HG03045 (cell line): ENCODE measurements at regions not wholly inside any gene's neighbourhood (a gene's known extent, or its start where the extent isn't known, plus 50 kb on each side); places are given as distances from the start of the nearest gene placed in this dataset.
"Not testable (repeated sequence)": the region's sequence is repeated elsewhere in the genome, so short reads cannot be mapped to it uniquely, and the experiment has no call there.

Experiments used
- ATAC-seq: cut with Tn5 transposase; IDR thresholded peaks from one replicate; pipeline ENCODE4 v1.9.1; 2021; ENCODE audit warnings: mild to moderate bottlenecking, moderate library complexity; ENCODE audit not compliant: unreplicated experiment

GRCh38 chr6:97449444-97449966, 166.5 kb upstream of the MMS22L start:
- no peak for ATAC-seq

DNA sequence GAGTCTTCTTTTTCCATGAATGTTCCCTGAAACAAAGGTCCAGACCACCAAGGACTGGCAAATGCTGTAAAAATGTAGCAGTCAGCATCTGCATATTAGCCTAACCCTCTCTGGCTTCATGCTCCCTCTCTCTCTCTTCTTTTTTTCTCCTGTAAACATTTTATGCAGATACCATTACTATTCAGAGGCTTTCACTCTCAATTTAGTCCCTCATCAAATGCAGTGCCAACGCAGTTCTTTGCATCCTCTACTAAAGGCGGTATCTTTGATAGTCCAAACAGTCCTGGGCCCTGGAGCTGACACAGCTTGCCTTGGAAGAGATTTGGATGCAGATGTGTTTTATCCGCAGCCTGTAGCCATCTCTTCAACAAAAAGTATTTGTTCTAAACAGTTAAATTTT, 167.1 kb upstream of the MMS22L start:
- ATAC-seq: no peak

DNA sequence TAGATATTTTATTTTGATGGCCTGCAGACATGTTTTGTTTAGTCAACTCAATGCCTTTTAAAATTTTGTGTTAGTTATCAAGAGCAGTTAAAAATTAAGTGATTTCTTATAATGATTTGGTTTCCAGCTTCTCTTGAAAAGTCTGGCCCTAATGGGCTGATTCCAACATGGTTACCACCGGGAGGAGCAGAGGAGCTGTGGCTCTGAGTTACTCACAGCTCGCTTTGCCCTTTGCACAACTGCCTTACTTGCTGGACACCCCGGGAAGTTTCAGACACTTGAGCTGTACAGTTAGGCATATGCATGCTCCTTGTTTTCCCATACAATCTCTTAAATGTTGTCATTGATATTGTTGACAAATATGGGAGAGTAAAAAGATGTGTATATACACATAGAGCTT, 173.1 kb upstream of the MMS22L start:
- ATAC-seq: no peak

- no peak for ATAC-seq
Observed at GRCh38 chr6:97459535-97459934, 176.5 kb upstream of the MMS22L start.

DNA sequence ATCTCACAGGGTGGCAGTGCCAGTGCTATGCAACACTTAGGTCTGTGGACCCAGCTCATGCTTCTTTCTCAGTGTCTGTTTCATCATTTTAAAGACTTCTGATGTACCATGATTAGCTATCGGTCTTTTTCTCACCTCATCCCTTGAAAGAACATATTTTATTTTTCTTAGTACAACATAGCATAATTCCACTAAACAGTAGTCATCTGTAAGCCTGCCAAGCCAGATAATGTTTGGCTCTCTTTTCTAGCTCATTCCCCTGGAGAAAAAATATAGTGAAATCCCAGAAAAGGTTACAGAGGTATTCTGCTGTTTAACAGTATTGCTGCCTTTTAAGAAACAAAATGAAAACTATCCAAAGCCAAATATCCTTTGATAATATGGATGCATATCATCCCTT, 177.0 kb upstream of the MMS22L start:
- no peak for ATAC-seq

GRCh38 chr6:97460394-97461080, 177.5 kb upstream of the MMS22L start:
- no peak for ATAC-seq

GRCh38 chr6:97461218-97461617, 178.2 kb upstream of the MMS22L start:
- no peak for ATAC-seq

GRCh38 chr6:97462031-97462430, 179.0 kb upstream of the MMS22L start:
- no peak for ATAC-seq

DNA sequence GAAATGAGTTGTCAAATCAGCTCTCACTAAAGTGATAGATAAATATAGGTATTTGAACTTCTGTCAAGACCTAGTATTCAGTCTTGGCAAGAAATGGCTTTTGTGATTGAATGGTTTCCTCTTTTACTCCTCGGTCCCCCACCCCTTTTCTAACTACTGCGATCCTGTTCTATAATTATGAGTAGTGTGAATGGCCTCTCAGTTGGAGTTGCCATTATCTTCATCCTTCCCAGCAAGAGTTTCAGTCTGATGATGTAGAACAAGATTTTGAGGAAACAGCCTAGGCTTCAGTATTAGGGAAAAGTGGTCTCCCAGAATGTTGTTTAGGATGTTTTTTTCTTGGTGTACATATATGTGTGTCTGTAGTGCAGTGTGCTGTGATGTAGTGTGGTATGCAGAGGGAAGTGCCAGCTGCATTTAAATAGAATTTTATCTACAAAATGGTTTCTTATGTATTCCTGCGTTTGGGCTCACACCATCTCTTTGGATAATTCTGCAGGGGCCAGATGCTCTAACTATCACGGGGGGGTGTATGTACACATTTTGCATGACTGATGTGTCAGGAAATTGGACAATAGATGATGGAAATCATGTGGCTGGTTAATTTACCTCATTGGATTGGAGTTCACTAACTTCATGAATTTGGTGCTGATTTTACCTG, 180.1 kb upstream of the MMS22L start:
- ATAC-seq: no peak

DNA sequence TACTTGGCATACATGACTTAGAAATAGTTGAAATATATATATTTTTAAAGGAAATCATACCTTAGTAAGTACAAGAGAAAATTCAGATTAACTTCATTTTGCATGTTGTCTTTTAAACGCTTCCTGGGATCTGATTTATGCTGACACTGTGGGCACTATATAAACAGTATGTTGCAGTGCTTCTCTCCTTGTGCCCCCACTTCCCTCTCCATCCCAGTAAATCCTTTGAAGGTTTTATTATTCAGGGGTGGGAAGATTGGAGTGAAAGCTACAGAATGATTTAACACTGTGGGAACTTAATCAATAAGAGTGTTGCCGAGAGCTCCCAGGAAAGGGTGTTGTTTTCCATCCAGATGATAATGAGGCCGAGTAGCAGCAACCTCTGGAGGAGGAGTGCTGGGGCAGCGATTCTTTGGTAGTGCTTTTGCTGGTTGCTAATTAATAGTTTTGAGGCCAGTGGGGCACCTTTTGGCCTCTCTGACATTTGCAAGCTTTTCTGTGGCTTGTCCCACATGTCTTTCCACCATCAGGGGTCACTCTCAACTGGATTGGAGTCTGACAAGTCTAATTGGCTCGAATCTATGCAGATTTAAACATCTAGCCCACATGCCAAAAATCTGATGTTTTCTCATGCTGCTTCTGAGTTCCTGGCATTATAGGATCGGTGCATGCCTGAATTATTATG, 183.0 kb upstream of the MMS22L start:
- ATAC-seq: no peak

GRCh38 chr6:97468981-97469380, 186.0 kb upstream of the MMS22L start:
- no peak for ATAC-seq

GRCh38 chr6:97469451-97469850, 186.4 kb upstream of the MMS22L start:
- ATAC-seq: no peak

GRCh38 chr6:97470322-97470721, 187.3 kb upstream of the MMS22L start:
- ATAC-seq: no peak

GRCh38 chr6:97473979-97474378, 191.0 kb upstream of the MMS22L start:
- no peak for ATAC-seq

GRCh38 chr6:97497713-97498331, 214.8 kb upstream of the MMS22L start:
- ATAC-seq: peak; percentile 97

GRCh38 chr6:97501853-97502252, 218.8 kb upstream of the MMS22L start:
- ATAC-seq: no peak

GRCh38 chr6:97508646-97509045, 225.6 kb upstream of the MMS22L start:
- ATAC-seq: no peak

DNA sequence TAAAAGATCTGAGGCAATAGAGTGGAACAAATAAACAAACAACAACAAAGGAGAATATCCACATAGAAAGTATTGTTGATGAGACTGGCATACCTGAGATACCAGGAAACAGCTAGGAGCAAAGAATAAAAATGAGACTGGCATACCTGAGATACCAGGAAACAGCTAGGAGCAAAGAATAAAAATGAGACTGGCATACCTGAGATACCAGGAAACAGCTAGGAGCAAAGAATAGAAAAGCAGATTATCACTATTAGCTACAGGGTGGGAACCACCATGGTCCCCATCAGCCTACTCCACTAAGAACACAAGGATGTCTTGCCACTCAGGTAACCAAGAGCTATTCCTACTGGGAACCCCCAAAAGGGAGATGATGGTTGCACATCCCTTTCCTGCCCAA, 230.2 kb upstream of the MMS22L start:
- ATAC-seq: not testable (repeated sequence)

DNA sequence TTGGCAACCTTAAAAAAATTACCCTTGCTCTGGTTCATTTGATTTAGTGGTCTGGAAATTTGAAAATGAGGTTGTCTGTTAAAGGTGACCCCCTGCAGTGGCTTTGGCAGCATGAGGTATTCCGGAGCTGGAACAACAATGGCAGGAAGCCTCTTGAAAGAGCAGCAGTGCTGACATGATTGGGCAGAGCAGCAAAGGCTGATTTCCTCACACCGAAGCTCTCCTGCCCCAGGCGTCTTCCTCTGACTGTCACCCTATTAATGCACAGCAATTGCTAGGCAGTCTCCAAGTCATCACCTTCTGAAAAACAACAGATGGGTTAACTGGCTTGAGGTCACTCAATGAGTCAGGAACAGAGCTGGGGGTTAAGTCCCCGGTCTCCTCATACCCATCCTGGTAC, 241.8 kb upstream of the MMS22L start:
- ATAC-seq: no peak

DNA sequence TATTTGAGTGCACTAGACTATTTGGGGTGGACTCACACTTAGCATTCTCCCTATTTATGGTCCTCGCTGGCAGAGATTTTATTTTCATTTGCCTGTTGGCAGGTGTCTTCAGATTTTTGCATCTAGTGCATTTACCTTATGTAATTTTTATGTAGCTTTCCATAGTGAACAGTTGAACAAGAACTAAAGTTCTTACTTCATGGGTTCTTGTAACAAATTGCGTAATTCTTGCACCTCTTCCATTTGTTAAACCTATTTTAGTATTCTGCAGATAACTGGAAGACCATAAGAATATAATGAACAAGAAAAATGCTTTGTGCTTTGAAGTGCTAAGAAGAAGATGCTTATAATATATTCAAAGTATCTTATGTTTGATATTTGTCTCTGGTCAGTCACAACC, 252.8 kb upstream of the MMS22L start:
- no peak for ATAC-seq

DNA sequence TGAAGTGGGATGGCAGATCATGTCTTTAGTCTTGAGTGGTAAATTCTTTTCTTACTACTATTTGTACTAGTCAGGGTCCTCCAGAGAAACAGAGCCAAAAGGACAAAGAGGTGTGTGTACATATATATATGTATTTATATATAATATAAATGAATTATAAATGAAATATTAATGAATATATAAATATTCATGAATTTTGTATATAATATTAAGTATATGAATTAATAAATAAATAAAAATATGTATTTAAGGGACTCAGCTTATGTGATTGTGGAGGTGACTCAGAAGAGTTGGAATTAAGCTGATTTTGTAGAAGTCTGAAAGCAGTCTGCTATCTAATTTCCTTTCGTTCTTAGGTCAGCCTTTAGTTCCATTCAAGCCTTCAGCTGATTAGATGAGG, 265.3 kb upstream of the MMS22L start:
- ATAC-seq: no peak

DNA sequence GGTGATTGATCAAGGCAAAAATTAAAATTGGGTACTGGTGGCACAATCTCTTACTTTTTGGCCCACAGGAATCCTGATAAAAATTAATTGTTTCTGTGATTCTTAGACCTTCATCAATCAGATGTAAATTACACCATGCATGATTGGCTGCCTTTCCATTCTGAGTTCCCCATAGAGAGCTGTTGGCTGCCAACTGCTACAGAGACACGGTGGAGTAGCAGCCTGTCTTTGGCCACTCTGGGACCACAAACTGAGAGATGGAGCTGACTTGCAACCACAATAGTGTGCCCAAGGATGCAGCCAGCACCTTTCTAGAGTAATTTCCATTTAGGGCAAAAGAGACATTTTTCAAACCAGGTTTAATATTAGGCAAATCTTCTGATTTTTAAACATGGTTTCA, 274.3 kb upstream of the MMS22L start:
- no peak for ATAC-seq
